ENCODE measurements at regions not wholly inside any gene's neighbourhood (a gene's known extent, or its start where the extent isn't known, plus 50 kb on each side); places are given as distances from the start of the nearest gene placed in this dataset.

DNA sequence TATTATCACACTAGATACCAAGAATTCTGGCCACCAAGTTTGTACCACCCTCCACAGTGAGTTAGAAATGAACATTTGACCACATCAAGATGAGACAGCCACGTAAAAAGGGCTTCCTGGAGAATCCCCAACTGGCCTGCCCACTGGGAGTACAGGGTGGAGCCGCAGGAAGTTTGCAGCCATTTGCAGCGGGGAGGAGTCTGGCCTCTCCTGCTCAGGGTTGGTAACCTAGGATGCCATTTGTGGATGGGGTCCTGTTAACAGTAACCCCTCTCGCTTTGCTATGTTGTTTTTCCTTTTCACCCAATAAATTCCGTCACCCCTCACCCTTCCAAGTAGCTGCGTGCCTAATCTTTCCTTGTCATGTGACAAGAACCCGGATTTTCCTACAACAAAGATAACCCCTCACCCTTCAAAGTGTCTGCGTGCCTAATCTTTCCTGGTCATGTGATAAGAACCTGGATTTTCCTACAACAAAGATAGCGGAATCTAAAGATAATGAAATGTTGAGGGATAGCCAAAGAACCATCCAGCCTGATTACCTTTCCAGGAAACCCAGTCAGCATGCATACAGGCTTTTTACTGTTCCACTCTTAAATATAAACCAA is 245.4 kb downstream of the NAF1 start:
- peaks cover 3% of the 10 kb centered on the region for H3K4me1 ChIP-seq (ENCODE audit: control insufficient read depth, insufficient read depth, low read length)
- no peak overlapping the region for H3K27ac ChIP-seq (ENCODE audit: low read depth, low read length)
- peaks cover 3% of the 10 kb centered on the region for H3K4me1 Mint-ChIP-seq
- peak overlapping the region; percentile 19 for H3K27ac Mint-ChIP-seq
- peaks cover 30% of the 10 kb centered on the region for H3K9me3 Mint-ChIP-seq
- no peak overlapping the region for H3K4me3 Mint-ChIP-seq
- WGBS, 2 experiments (ENCODE audit: insufficient coverage in 1 of 2, insufficient read length in 1 of 2), result 68 to 93% methylated on average over 2 to 9 of the region's 9 CpGs
- peak; percentile 54 for DNase-seq
- no peak overlapping the region for H3K9ac ChIP-seq (ENCODE audit: extremely low read depth, low read length, poor library complexity, severe bottlenecking)
- TF ChIP-seq, protein P1, sequence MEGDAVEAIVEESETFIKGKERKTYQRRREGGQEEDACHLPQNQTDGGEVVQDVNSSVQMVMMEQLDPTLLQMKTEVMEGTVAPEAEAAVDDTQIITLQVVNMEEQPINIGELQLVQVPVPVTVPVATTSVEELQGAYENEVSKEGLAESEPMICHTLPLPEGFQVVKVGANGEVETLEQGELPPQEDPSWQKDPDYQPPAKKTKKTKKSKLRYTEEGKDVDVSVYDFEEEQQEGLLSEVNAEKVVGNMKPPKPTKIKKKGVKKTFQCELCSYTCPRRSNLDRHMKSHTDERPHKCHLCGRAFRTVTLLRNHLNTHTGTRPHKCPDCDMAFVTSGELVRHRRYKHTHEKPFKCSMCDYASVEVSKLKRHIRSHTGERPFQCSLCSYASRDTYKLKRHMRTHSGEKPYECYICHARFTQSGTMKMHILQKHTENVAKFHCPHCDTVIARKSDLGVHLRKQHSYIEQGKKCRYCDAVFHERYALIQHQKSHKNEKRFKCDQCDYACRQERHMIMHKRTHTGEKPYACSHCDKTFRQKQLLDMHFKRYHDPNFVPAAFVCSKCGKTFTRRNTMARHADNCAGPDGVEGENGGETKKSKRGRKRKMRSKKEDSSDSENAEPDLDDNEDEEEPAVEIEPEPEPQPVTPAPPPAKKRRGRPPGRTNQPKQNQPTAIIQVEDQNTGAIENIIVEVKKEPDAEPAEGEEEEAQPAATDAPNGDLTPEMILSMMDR (conservative IDR thresholded peaks at IDR 0.05), result no peak
- peaks cover 34% of the 10 kb centered on the region for H3K9me3 ChIP-seq (ENCODE audit: control insufficient read depth, low read length)
- H3K27me3 ChIP-seq (ENCODE audit: control insufficient read depth, insufficient read depth, low read length, poor library complexity, severe bottlenecking), result no peaks in the 10 kb centered on the region
- no peaks in the 10 kb centered on the region for H3K36me3 Mint-ChIP-seq (ENCODE audit: low read depth)
- no peaks in the 10 kb centered on the region for H3K27me3 Mint-ChIP-seq (ENCODE audit: insufficient read depth)
- no peak overlapping the region for H3K4me3 ChIP-seq (ENCODE audit: low read length)
- no peaks in the 10 kb centered on the region for H3K36me3 ChIP-seq (ENCODE audit: control insufficient read depth, insufficient read depth, low read length)

GRCh38 chr4:162920649-162921048 is 246.0 kb downstream of the NAF1 start:
- Mint-ChIP-seq H3K9me3 (peaks cover 35% of the 10 kb centered on the region), H3K27ac (no peak overlapping the region), H3K27me3 (ENCODE audit: insufficient read depth) (no peaks in the 10 kb centered on the region), H3K4me3 (no peak overlapping the region), H3K36me3 (ENCODE audit: low read depth) (peaks cover 2% of the 10 kb centered on the region), H3K4me1 (peaks cover 3% of the 10 kb centered on the region)
- DNase-seq, result no peak
- TF ChIP-seq, protein P1 (conservative IDR thresholded peaks at IDR 0.05), result no peak
- H3K9ac ChIP-seq (ENCODE audit: extremely low read depth, low read length, poor library complexity, severe bottlenecking), result no peak overlapping the region
- no peak overlapping the region for H3K27ac ChIP-seq (ENCODE audit: low read depth, low read length)
- H3K4me3 ChIP-seq (ENCODE audit: low read length), result no peak overlapping the region
- H3K4me1 ChIP-seq (ENCODE audit: control insufficient read depth, insufficient read depth, low read length), result peaks cover 3% of the 10 kb centered on the region
- H3K9me3 ChIP-seq (ENCODE audit: control insufficient read depth, low read length), result peaks cover 39% of the 10 kb centered on the region
- H3K27me3 ChIP-seq (ENCODE audit: control insufficient read depth, insufficient read depth, low read length, poor library complexity, severe bottlenecking), result no peaks in the 10 kb centered on the region
- no peaks in the 10 kb centered on the region for H3K36me3 ChIP-seq (ENCODE audit: control insufficient read depth, insufficient read depth, low read length)
- 78 to 80% methylated on average over 1 to 3 of the region's 3 CpGs for WGBS, 2 experiments (ENCODE audit: insufficient coverage in 1 of 2, insufficient read length in 1 of 2)

DNA sequence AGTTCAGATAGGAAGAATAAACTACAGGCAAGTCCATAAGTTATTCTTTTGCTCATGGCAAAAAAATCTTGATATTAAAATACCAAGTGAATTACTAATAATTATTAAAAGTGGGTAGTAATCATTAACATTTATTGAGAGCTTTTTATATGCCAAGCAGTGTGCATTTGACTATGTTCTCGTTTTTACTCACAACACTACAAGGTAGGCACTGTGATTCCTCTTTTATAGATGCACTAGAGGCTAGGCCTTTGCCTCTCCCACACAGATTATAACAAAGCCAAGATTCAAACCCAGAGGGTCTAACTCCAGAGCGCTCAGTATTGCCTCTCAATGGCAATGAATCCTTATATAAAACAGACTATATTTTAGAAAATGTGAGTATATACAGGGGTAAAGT is 254.2 kb downstream of the NAF1 start:
- Histone ChIP-seq H3K36me3 (ENCODE audit: control insufficient read depth, insufficient read depth, low read length) (no peaks in the 10 kb centered on the region), H3K27ac (ENCODE audit: low read depth, low read length) (no peak overlapping the region), H3K9me3 (ENCODE audit: control insufficient read depth, low read length) (peaks cover 21% of the 10 kb centered on the region), H3K27me3 (ENCODE audit: control insufficient read depth, insufficient read depth, low read length, poor library complexity, severe bottlenecking) (no peaks in the 10 kb centered on the region), H3K4me3 (ENCODE audit: low read length) (no peak overlapping the region), H3K4me1 (ENCODE audit: control insufficient read depth, insufficient read depth, low read length) (no peaks in the 10 kb centered on the region), H3K9ac (ENCODE audit: extremely low read depth, low read length, poor library complexity, severe bottlenecking) (no peak overlapping the region)
- no peak overlapping the region for H3K4me3 Mint-ChIP-seq
- no peak for DNase-seq
- WGBS, 2 experiments (ENCODE audit: insufficient coverage in 1 of 2, insufficient read length in 1 of 2), result 80 to 91% methylated on average over 1 to 2 of the region's 2 CpGs
- H3K9me3 Mint-ChIP-seq, result peaks cover 17% of the 10 kb centered on the region
- H3K27me3 Mint-ChIP-seq (ENCODE audit: insufficient read depth), result no peaks in the 10 kb centered on the region
- no peak overlapping the region for H3K27ac Mint-ChIP-seq
- TF ChIP-seq, protein P1 (conservative IDR thresholded peaks at IDR 0.05), result no peak
- H3K36me3 Mint-ChIP-seq (ENCODE audit: low read depth), result peaks cover 2% of the 10 kb centered on the region
- no peaks in the 10 kb centered on the region for H3K4me1 Mint-ChIP-seq

Measured in endodermal cell (in vitro differentiated cells).